C4-2B (cell line): ENCODE measurements at regions not wholly inside any gene's neighbourhood (a gene's known extent, or its start where the extent isn't known, plus 50 kb on each side); places are given as distances from the start of the nearest gene placed in this dataset.

ENCODE experiments used
- ZFX ChIP-seq: fragments of 450-650 bp; IDR thresholded peaks from 2 replicates; pipeline ENCODE4 v1.6.1; 2017
- TF ChIP-seq, protein P1 (sequence below): fragments of 450-650 bp; conservative IDR thresholded peaks from 2 replicates; pipeline ENCODE4 v1.5.1; 2017; ENCODE audit warnings: mild to moderate bottlenecking

DNA sequence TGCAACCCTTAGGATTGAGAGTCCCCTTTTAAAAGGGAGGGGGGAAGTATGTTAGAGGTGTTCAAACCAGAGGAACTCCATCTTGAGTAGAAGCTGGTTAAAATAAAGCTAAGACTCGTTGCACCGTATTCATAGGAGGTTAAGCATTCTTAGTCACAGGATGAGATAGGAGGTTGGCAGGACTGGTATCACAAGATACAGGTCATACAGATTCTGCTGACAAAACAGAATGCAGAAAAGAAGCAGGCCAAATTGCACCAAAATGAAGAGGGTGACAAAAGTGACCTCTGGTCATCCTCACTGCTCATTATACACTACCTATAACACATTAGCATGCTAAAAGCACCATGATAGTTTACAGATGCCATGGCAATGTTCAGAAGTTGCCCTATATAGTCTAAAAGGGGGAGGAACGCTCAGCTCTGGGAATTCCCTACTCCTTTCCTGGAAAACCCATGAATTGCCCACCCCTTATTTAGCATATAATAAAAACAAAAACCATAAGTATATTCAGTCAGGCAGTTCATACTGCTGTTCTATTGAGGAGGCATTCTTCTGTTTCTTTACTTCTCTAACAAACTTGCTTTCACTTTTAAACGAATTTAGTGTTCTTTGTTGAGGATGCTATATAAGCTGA, 192.2 kb upstream of the NDUFV2 start:
- TF ChIP-seq, protein P1, sequence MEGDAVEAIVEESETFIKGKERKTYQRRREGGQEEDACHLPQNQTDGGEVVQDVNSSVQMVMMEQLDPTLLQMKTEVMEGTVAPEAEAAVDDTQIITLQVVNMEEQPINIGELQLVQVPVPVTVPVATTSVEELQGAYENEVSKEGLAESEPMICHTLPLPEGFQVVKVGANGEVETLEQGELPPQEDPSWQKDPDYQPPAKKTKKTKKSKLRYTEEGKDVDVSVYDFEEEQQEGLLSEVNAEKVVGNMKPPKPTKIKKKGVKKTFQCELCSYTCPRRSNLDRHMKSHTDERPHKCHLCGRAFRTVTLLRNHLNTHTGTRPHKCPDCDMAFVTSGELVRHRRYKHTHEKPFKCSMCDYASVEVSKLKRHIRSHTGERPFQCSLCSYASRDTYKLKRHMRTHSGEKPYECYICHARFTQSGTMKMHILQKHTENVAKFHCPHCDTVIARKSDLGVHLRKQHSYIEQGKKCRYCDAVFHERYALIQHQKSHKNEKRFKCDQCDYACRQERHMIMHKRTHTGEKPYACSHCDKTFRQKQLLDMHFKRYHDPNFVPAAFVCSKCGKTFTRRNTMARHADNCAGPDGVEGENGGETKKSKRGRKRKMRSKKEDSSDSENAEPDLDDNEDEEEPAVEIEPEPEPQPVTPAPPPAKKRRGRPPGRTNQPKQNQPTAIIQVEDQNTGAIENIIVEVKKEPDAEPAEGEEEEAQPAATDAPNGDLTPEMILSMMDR: no peak
- no peak for TF ChIP-seq ZFX
